Urinary bladder (tissue), 3 donors: ENCODE measurements at regions not wholly inside any gene's neighbourhood (a gene's known extent, or its start where the extent isn't known, plus 50 kb on each side); places are given as distances from the start of the nearest gene placed in this dataset.

Source experiments
- DNase-seq: peaks from one replicate; pipeline ENCODE4 v3.0.0-alpha.2; 2015; ENCODE audit errors: extremely low spot score
- H3K27ac ChIP-seq: one replicate; pipeline ENCODE4 v1.5.1; 2013; ENCODE audit warnings: low read depth, mild to moderate bottlenecking, moderate library complexity
- H3K36me3 ChIP-seq: one replicate; pipeline ENCODE4 v1.6.1; 2013; ENCODE audit warnings: mild to moderate bottlenecking, moderate library complexity; ENCODE audit not compliant: insufficient read depth
- H3K4me1 ChIP-seq: one replicate; pipeline ENCODE4 v1.6.1; 2013; ENCODE audit warnings: mild to moderate bottlenecking, moderate library complexity; ENCODE audit not compliant: insufficient read depth
- H3K4me3 ChIP-seq: one replicate; pipeline ENCODE4 v1.5.1; 2013; ENCODE audit warnings: low read depth, low read length
- WGBS: extraction: QIAGEN DNeasy Blood & Tissue Kit; methylation state at CpG from one replicate; pipeline ENCODE4 v1.1.7; 2013; 5-methylcytosine and 5-hydroxymethylcytosine counted together
- donor health status: healthy with polysubstance abuse.
- donor health status: healthy.

DNA sequence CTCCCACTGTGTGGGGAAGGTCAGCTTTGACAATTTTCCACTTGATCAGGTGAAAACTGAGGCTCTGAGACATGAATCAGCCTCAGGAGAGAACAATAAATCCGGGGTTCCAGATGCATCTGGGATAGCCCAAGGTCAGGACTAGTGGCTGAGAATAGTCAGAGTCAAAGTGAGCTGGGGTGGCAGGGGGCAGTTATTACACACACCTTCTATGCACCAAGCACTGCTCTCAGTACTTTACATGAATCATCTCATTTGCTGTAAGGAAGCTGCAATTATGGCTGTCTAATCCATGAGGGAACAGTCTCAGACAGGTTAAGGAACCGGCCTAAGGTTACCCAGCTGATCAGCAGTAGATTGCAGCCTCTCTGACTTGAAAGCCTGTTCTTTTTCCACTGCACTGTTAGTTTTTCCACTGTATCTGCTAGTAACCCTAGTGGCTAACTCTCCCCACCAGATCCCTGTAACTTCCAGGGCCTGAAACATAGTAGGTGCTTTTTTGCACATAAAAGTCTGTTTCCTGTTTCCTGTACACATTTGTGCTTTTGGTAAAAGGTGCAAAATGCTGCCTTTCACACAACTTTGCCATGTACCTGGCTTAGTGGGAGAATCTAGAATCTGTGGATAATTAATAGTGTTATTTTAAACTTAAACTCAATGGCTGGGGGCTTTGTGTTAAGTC lies 125.9 kb downstream of the EMX2 start:
- no peak overlapping the region for H3K4me3 ChIP-seq
- H3K27ac ChIP-seq: no peak overlapping the region
- no peaks in the 10 kb centered on the region for H3K4me1 ChIP-seq
- H3K36me3 ChIP-seq: no peaks in the 10 kb centered on the region
- no peak for DNase-seq
- WGBS: 44% methylated on average over 2 of the region's 2 CpGs

DNA sequence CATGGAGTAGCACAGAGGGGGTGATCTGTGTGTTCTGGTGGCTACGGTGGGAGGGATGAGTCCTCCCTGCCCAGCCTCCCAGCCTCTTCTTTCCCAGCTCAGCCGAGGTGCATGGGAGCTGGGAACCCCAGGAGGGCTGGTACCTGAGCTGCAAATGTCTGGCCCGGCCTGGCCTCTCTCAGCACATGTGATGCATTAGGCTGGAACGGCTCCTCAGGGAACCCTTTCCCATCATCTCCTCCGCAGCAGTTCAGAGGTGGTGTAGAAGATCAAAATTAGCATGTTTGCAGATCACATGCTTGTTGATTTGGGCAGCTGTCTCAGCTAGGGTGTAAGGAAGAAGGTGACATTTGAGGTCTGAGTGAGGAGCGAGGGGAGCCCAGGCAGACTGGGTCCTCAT lies 126.6 kb downstream of the EMX2 start:
- Histone ChIP-seq H3K27ac (no peak overlapping the region), H3K4me1 (no peaks in the 10 kb centered on the region), H3K4me3 (no peak overlapping the region), H3K36me3 (no peaks in the 10 kb centered on the region)
- WGBS: 83% methylated on average over 6 of the region's 6 CpGs
- DNase-seq: no peak

- H3K4me1 ChIP-seq: no peaks in the 10 kb centered on the region
- H3K4me3 ChIP-seq: no peak overlapping the region
- no peak overlapping the region for H3K27ac ChIP-seq
- no peaks in the 10 kb centered on the region for H3K36me3 ChIP-seq
- no peak for DNase-seq
- 89% methylated on average over 7 of the region's 7 CpGs for WGBS
These were observed 127.8 kb downstream of the EMX2 start for GRCh38 chr10:117670116-117670904.

- DNase-seq: no peak
- H3K4me3 ChIP-seq: no peak overlapping the region
- H3K4me1 ChIP-seq: no peaks in the 10 kb centered on the region
- H3K27ac ChIP-seq: no peak overlapping the region
- H3K36me3 ChIP-seq: no peaks in the 10 kb centered on the region
- WGBS: 76% methylated on average over 8 of the region's 8 CpGs
These were observed 130.9 kb downstream of the EMX2 start for GRCh38 chr10:117673230-117674010.

DNA sequence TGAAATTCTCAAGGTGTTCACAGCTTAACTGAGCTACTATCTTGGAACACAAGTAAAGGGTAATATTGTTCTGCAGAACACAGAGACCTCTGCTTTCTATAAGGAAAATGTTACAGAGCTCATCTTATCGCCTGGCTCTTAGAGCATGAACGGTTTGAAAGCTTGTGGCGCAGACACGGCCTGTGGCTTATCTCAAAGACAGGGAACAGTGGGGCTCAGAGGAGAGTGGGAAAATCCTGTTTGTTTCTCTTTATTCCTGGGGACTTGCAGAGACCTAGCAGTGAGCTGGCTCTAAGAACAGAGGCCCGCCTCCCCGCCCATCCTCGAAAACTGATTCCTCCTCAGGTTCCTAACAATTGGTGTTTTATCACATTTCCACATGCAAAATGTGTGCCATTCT lies 131.7 kb downstream of the EMX2 start:
- Histone ChIP-seq H3K27ac (no peak overlapping the region), H3K36me3 (no peaks in the 10 kb centered on the region), H3K4me3 (no peak overlapping the region), H3K4me1 (no peaks in the 10 kb centered on the region)
- DNase-seq: no peak
- 71% methylated on average over 7 of the region's 7 CpGs for WGBS

- Histone ChIP-seq H3K27ac (no peak overlapping the region), H3K4me1 (no peaks in the 10 kb centered on the region), H3K4me3 (no peak overlapping the region), H3K36me3 (no peaks in the 10 kb centered on the region)
- WGBS: 86% methylated on average over 6 of the region's 6 CpGs
- no peak for DNase-seq
These were observed 132.1 kb downstream of the EMX2 start for GRCh38 chr10:117674646-117675045.

- H3K4me3 ChIP-seq: no peak overlapping the region
- 49% methylated on average over 15 of the region's 15 CpGs for WGBS
- H3K27ac ChIP-seq: no peak overlapping the region
- no peaks in the 10 kb centered on the region for H3K4me1 ChIP-seq
- no peak for DNase-seq
- H3K36me3 ChIP-seq: no peaks in the 10 kb centered on the region
These were observed 133.0 kb downstream of the EMX2 start for GRCh38 chr10:117675514-117676055.

GRCh38 chr10:117677239-117677638 lies 134.7 kb downstream of the EMX2 start:
- WGBS: 63% methylated on average over 7 of the region's 7 CpGs
- no peak for DNase-seq
- Histone ChIP-seq H3K27ac (no peak overlapping the region), H3K4me1 (no peaks in the 10 kb centered on the region), H3K36me3 (no peaks in the 10 kb centered on the region), H3K4me3 (no peak overlapping the region)

GRCh38 chr10:117677890-117678500 lies 135.4 kb downstream of the EMX2 start:
- Histone ChIP-seq H3K4me1 (no peaks in the 10 kb centered on the region), H3K4me3 (no peak overlapping the region), H3K36me3 (no peaks in the 10 kb centered on the region), H3K27ac (no peak overlapping the region)
- 77% methylated on average over 6 of the region's 6 CpGs for WGBS
- DNase-seq: no peak

DNA sequence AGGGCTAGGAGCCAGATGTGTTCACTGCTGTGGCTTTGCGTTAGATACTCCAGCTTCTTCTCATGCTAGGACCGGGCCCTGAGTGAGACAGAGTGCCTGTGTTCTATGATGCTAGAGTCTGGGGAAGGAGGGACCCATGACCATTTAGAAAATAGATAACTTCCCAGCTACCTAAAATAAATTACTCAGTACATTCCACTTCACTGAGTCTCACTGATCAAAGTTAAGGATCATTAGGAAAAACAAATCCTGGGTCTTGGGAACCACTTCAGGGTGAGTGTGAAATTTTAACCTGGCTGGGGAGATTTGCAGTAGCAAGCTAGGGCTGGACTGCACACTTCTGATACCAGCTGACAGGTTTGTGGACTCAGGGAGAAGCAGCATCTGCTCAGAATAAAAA lies 138.1 kb downstream of the EMX2 start:
- DNase-seq: no peak
- no peaks in the 10 kb centered on the region for H3K36me3 ChIP-seq
- WGBS: 72% methylated on average over 2 of the region's 2 CpGs
- H3K4me1 ChIP-seq: no peaks in the 10 kb centered on the region
- H3K27ac ChIP-seq: no peak overlapping the region
- no peak overlapping the region for H3K4me3 ChIP-seq

DNA sequence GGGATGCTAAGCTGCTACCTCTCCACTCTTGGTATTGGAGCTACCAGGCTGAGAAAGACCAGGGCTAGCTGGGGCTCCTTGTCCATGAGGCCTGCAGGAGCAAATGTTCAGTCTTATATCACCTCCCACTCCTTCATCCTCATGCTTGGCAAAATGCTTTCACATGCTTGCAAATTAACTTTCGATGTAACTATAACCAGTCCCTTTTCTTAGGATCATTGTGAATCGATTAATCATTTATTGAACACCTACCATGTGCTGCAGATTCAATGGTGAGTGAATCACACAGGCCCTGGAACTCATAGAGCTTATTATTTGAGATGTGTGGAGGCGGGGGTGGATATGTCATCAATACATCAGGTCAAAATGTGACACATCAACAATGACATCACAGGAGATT lies 138.6 kb downstream of the EMX2 start:
- no peaks in the 10 kb centered on the region for H3K36me3 ChIP-seq
- no peak overlapping the region for H3K27ac ChIP-seq
- H3K4me3 ChIP-seq: no peak overlapping the region
- no peaks in the 10 kb centered on the region for H3K4me1 ChIP-seq
- WGBS: 91% methylated on average over 3 of the region's 3 CpGs
- DNase-seq: no peak

GRCh38 chr10:117684046-117684610 lies 141.6 kb downstream of the EMX2 start:
- 76% methylated on average over 24 of the region's 24 CpGs for WGBS
- Histone ChIP-seq H3K36me3 (no peaks in the 10 kb centered on the region), H3K4me3 (no peak overlapping the region), H3K27ac (no peak overlapping the region), H3K4me1 (no peaks in the 10 kb centered on the region)
- no peak for DNase-seq

- 28% methylated on average over 16 of the region's 16 CpGs for WGBS
These were observed 142.2 kb downstream of the EMX2 start for GRCh38 chr10:117684672-117685211.

More at GRCh38 chr10:117684672-117685211, 142.2 kb downstream of the EMX2 start:
- Histone ChIP-seq H3K36me3 (no peaks in the 10 kb centered on the region), H3K4me1 (no peaks in the 10 kb centered on the region), H3K4me3 (no peak overlapping the region), H3K27ac (no peak overlapping the region)
- no peak for DNase-seq
